ENCODE measurements at regions not wholly inside any gene's neighbourhood (a gene's known extent, or its start where the extent isn't known, plus 50 kb on each side); places are given as distances from the start of the nearest gene placed in this dataset.

GRCh38 chr4:123288309-123289025, 108.1 kb upstream of the SPRY1 start:
- FAIRE-seq, result no peak
- in situ Hi-C loops (cut with MboI), result no loop called here

More at GRCh38 chr4:123288309-123289025, 108.1 kb upstream of the SPRY1 start:
- 82% methylated on average over 3 of the region's 3 CpGs for WGBS (ENCODE audit: insufficient coverage, insufficient replicate concordance, low lambda C conversion rate, missing lambda C conversion rate)
- intact Hi-C loops (cut with micrococcal nuclease; ENCODE audit: unreplicated experiment), result no loop called here
- BruUV-seq (replicated peaks), result no TSS peak
- no peak overlapping the region for H3K27ac ChIP-seq (ENCODE audit: control insufficient read depth, insufficient read depth)
- ATAC-seq, result peak; percentile 42; the same call in 2 of the 3 replicates
- no peak for DNase-seq (ENCODE audit: low read depth, low spot score)
- TF ChIP-seq TCF7 (IDR thresholded peaks at IDR 0.05; ENCODE audit: borderline replicate concordance) (no peak), ZNF622 (IDR thresholded peaks at IDR 0.05) (no peak), SREBF2 (IDR thresholded peaks at IDR 0.05; ENCODE audit: low read length) (no peak), PRDM15 (CRISPR knock-in tag; IDR thresholded peaks at IDR 0.05) (no peak), SMAD5 (IDR thresholded peaks at IDR 0.05; ENCODE audit: low read depth) (no peak)
- no peak overlapping the region for H3K9ac ChIP-seq (ENCODE audit: control insufficient read depth, insufficient read depth, low read length)
- H3K4me3 ChIP-seq, result no peak overlapping the region
- H3K9me3 ChIP-seq (replicated peaks; ENCODE audit: control insufficient read depth, insufficient read depth, low read length), result peaks cover 3% of the 10 kb centered on the region; the same call in 1 of the 3 replicates
- H3K36me3 ChIP-seq (ENCODE audit: control insufficient read depth in 2 of 2, insufficient read depth in 2 of 2, low read length in 1 of 2), result no peaks in the 10 kb centered on the region
- CTCF ChIA-PET, result no interaction called here
- POLR2A ChIA-PET, result no interaction called here
- RAD21 ChIA-PET (ENCODE audit: unreplicated experiment), result no interaction called here
- no peaks in the 10 kb centered on the region for H3K79me2 ChIP-seq (ENCODE audit: control insufficient read depth, insufficient read depth, low read length)
- no peaks in the 10 kb centered on the region for H3K4me1 ChIP-seq (ENCODE audit: control insufficient read depth, insufficient read depth, low read length)
- H3K27me3 ChIP-seq (replicated peaks in 1 of 2; ENCODE audit: control insufficient read depth in 2 of 2, insufficient read depth in 2 of 2, low read length in 1 of 2), result no peaks in the 10 kb centered on the region
- SMC1A ChIA-PET (ENCODE audit: uncharacterized antibody, unreplicated experiment), result interaction anchor here (1.4 kb wide), 1 partner anchor 22 kb away, joined by 3 read pairs; no protein-coding TSS in a partner anchor
- no peak overlapping the region for H2AFZ ChIP-seq (ENCODE audit: control insufficient read depth, low read depth, low read length)
- H4K20me1 ChIP-seq (ENCODE audit: control insufficient read depth, insufficient read depth), result no peaks in the 10 kb centered on the region
- no peak overlapping the region for H3K4me2 ChIP-seq (ENCODE audit: control insufficient read depth, insufficient read depth)
